Epithelial cell of proximal tubule (primary cell): ENCODE measurements at regions not wholly inside any gene's neighbourhood (a gene's known extent, or its start where the extent isn't known, plus 50 kb on each side); places are given as distances from the start of the nearest gene placed in this dataset.
A peak's percentile ranks its signal among the peaks of the same experiment; 100 is the strongest.

Experiments used
- DNase-seq: peaks from one replicate; pipeline ENCODE4 v3.0.0-alpha.2; 2011; ENCODE audit warnings: low read depth
- H3K4me3 ChIP-seq: 2 replicates; pipeline ENCODE4 v1.5.1; 2011; ENCODE audit warnings: low read depth, mild to moderate bottlenecking, low read length
- CTCF ChIP-seq: conservative IDR thresholded peaks from 2 replicates; pipeline ENCODE4 v1.5.1; 2012; ENCODE audit warnings: low read depth, mild to moderate bottlenecking, low read length

GRCh38 chr2:71933467-71934319 lies 214.0 kb downstream of the CYP26B1 start:
- TF ChIP-seq CTCF, result peak; percentile 21
- DNase-seq, result no peak
- H3K4me3 ChIP-seq, result no peak overlapping the region

GRCh38 chr2:71932780-71933466 lies 214.7 kb downstream of the CYP26B1 start:
- no peak for TF ChIP-seq CTCF
- DNase-seq, result no peak
- H3K4me3 ChIP-seq, result no peak overlapping the region

- DNase-seq, result no peak
- TF ChIP-seq CTCF, result no peak
- no peak overlapping the region for H3K4me3 ChIP-seq
Measured at GRCh38 chr2:71932037-71932779, 215.5 kb downstream of the CYP26B1 start.

GRCh38 chr2:71930049-71930681 lies 217.5 kb downstream of the CYP26B1 start:
- no peak overlapping the region for H3K4me3 ChIP-seq
- TF ChIP-seq CTCF, result no peak
- no peak for DNase-seq

GRCh38 chr2:71929482-71929772 lies 218.2 kb downstream of the CYP26B1 start:
- H3K4me3 ChIP-seq, result no peak overlapping the region
- DNase-seq, result no peak
- no peak for TF ChIP-seq CTCF

GRCh38 chr2:71928734-71929481 lies 218.8 kb downstream of the CYP26B1 start:
- TF ChIP-seq CTCF, result no peak
- H3K4me3 ChIP-seq, result no peak overlapping the region
- DNase-seq, result no peak
